A549 (cell line): ENCODE measurements at regions not wholly inside any gene's neighbourhood (a gene's known extent, or its start where the extent isn't known, plus 50 kb on each side); places are given as distances from the start of the nearest gene placed in this dataset.

Experiments used
- ATAC-seq, 2 experiments: fragments of 200-7000 bp in 1 of 2; fragments of >200 bp in 1 of 2; cut with Nextera tagmentation in 1 of 2; cut with Tn5 transposase in 1 of 2; 3 replicates each; pipeline versions ENCODE4 v1.8.0 to v1.9.1; 2018 to 2020; ENCODE audit warnings: mild to moderate bottlenecking in 1 of 2, moderate library complexity in 1 of 2
- CTCF ChIA-PET: fragments of 300-600 bp; sonication (Branson Sonifier 250); formaldehyde crosslinking; extraction: SDS; loops from one replicate; lab custom pipeline; 2021; ENCODE audit warnings: antibody characterized with exemption, inconsistent platforms; lab: Yijun Ruan, JAX
- POLR2A ChIA-PET: fragments of 350-600 bp; formaldehyde crosslinking; extraction: SDS; loops from one replicate; lab custom pipeline; 2021; ENCODE audit warnings: antibody characterized with exemption, inconsistent platforms; lab: Yijun Ruan, JAX
- DNase-seq, 2 experiments: peaks; one replicate each; pipeline versions ENCODE4 v3.0.0 to v3.0.0-alpha.2; 2011 to 2016; ENCODE audit warnings: low read depth in 1 of 2, low spot score in 1 of 2
- FAIRE-seq: peaks from 2 replicates; lab custom pipeline; 2011; peaks lifted over from hg19 to GRCh38; lab: Jason Lieb, UNC
- H3K27ac ChIP-seq, 2 experiments: fragments of >200 bp; sonication (Bioruptor Twin); formaldehyde crosslinking; 3 replicates each; pipeline ENCODE4 v1.5.1; 2016 to 2017
- H3K4me1 ChIP-seq: fragments of >200 bp; sonication (Bioruptor Twin); formaldehyde crosslinking; 3 replicates; pipeline ENCODE4 v1.6.1; 2016
- H3K4me2 ChIP-seq: fragments of >200 bp; sonication (Bioruptor Twin); formaldehyde crosslinking; 3 replicates; pipeline ENCODE4 v1.6.1; 2016
- H3K4me3 ChIP-seq: fragments of >200 bp; sonication (Bioruptor Twin); formaldehyde crosslinking; 3 replicates; pipeline ENCODE4 v1.5.1; 2016
- H3K9me3 ChIP-seq: fragments of >200 bp; sonication (Bioruptor Twin); formaldehyde crosslinking; 3 replicates; pipeline ENCODE4 v1.6.1; 2016
- ATOH8 ChIP-seq: fragments of 250-450 bp; sonication (Bioruptor Pico); IDR thresholded peaks from 2 replicates; pipeline ENCODE4 v1.5.0; 2020; ENCODE audit warnings: low read depth, mild to moderate bottlenecking, moderate library complexity
- BCL3 ChIP-seq: fragments of >200 bp; sonication (Bioruptor Twin); formaldehyde crosslinking; IDR thresholded peaks from 3 replicates; pipeline ENCODE4 v1.6.1; 2016
- BHLHE40 ChIP-seq: IDR thresholded peaks from 2 replicates; pipeline ENCODE4 v1.6.1; 2012; ENCODE audit warnings: low read depth, low read length, inconsistent platforms
- CHD4 ChIP-seq: fragments of 200-600 bp; sonication (generic); IDR thresholded peaks from 2 replicates; pipeline ENCODE4 v1.6.1; 2016; ENCODE audit warnings: antibody characterized with exemption, mild to moderate bottlenecking, borderline replicate concordance
- EHF ChIP-seq: fragments of 250-450 bp; sonication (Bioruptor Pico); IDR thresholded peaks from 2 replicates; pipeline ENCODE4 v1.5.0; 2020; ENCODE audit warnings: mild to moderate bottlenecking
- EHMT2 ChIP-seq: fragments of 200-600 bp; sonication (generic); IDR thresholded peaks from 2 replicates; pipeline ENCODE4 v1.6.1; 2016; ENCODE audit warnings: antibody characterized with exemption, low read depth, mild to moderate bottlenecking, moderate library complexity
- ESRRA ChIP-seq: fragments of 150-350 bp; IDR thresholded peaks from 2 replicates; pipeline ENCODE4 v1.6.1; 2014; ENCODE audit warnings: mild to moderate bottlenecking, low read length, borderline replicate concordance
- FOSB ChIP-seq: fragments of 250-450 bp; sonication (Bioruptor Pico); IDR thresholded peaks from 2 replicates; pipeline ENCODE4 v1.5.0; 2020; ENCODE audit warnings: mild to moderate bottlenecking, moderate library complexity
- FOSL2 ChIP-seq, 2 experiments: fragments of 450-650 bp in 1 of 2; fragments of >200 bp in 1 of 2; sonication (Bioruptor Twin) in 1 of 2; formaldehyde crosslinking; IDR thresholded peaks; 2 replicates each; pipeline versions ENCODE4 v1.5.0 to v1.6.1; 2016 to 2020; ENCODE audit warnings: mild to moderate bottlenecking in 1 of 2, moderate library complexity in 1 of 2
- GATA3 ChIP-seq: IDR thresholded peaks from 2 replicates; pipeline ENCODE4 v1.6.1; 2012; ENCODE audit warnings: borderline replicate concordance
- HDAC2 ChIP-seq: fragments of 200-600 bp; sonication (generic); IDR thresholded peaks from 2 replicates; pipeline ENCODE4 v1.6.1; 2016
- HES2 ChIP-seq: fragments of >200 bp; sonication (Bioruptor Twin); formaldehyde crosslinking; IDR thresholded peaks from 2 replicates; pipeline ENCODE4 v1.6.1; 2016
- HEYL ChIP-seq: fragments of 250-450 bp; sonication (Bioruptor Pico); IDR thresholded peaks from 2 replicates; pipeline ENCODE4 v1.8.0; 2021; ENCODE audit warnings: mild to moderate bottlenecking, moderate library complexity
- HOXB5 ChIP-seq: fragments of 250-450 bp; sonication (Bioruptor Pico); IDR thresholded peaks from 2 replicates; pipeline ENCODE4 v1.5.0; 2020; ENCODE audit warnings: mild to moderate bottlenecking, moderate library complexity
- MYC ChIP-seq: IDR thresholded peaks from 2 replicates; pipeline ENCODE4 v1.6.1; 2012; ENCODE audit warnings: mild to moderate bottlenecking, inconsistent platforms, low read length, improper control_type of control experiment, borderline replicate concordance
- PHF8 ChIP-seq: fragments of 200-600 bp; sonication (generic); IDR thresholded peaks from 2 replicates; pipeline ENCODE4 v1.6.1; 2016; ENCODE audit warnings: low read depth, mild to moderate bottlenecking, antibody characterized with exemption, moderate library complexity, borderline replicate concordance
- POLR2A ChIP-seq: IDR thresholded peaks from 2 replicates; pipeline ENCODE4 v1.6.1; 2012; ENCODE audit warnings: mild to moderate bottlenecking, low read length
- RCOR1 ChIP-seq: fragments of 150-350 bp; IDR thresholded peaks from 2 replicates; pipeline ENCODE4 v1.6.1; 2014; ENCODE audit warnings: antibody characterized with exemption, low read length, low read depth
- RFX5 ChIP-seq: fragments of 450-650 bp; IDR thresholded peaks from 2 replicates; pipeline ENCODE4 v1.7.1; 2014; ENCODE audit warnings: antibody characterized with exemption, mild to moderate bottlenecking, moderate library complexity
- TP53 ChIP-seq: fragments of 250-450 bp; sonication (Bioruptor Pico); IDR thresholded peaks from 2 replicates; pipeline ENCODE4 v1.5.0; 2021; ENCODE audit warnings: mild to moderate bottlenecking, moderate library complexity
- USF2 ChIP-seq: fragments of 450-650 bp; IDR thresholded peaks from 2 replicates; pipeline ENCODE4 v1.6.1; 2014; ENCODE audit warnings: antibody characterized with exemption
- ZC3H11A ChIP-seq: fragments of 450-650 bp; IDR thresholded peaks from 2 replicates; pipeline ENCODE4 v1.6.1; 2014; ENCODE audit warnings: antibody characterized with exemption, mild to moderate bottlenecking
- ZFP36 ChIP-seq: fragments of 450-650 bp; IDR thresholded peaks from 2 replicates; pipeline ENCODE4 v1.6.1; 2014; ENCODE audit warnings: borderline replicate concordance; ENCODE audit not compliant: partially characterized antibody
- ZSCAN20 ChIP-seq: fragments of 250-450 bp; sonication (Bioruptor Pico); IDR thresholded peaks from 2 replicates; pipeline ENCODE4 v1.8.0; 2022; ENCODE audit warnings: mild to moderate bottlenecking, moderate library complexity
- WGBS: methylation state at CpG from one replicate; pipeline ENCODE4 v1.1.6; 2017; ENCODE audit errors: missing lambda C conversion rate; 5-methylcytosine and 5-hydroxymethylcytosine counted together
- TF ChIP-seq, protein P1 (sequence below): fragments of 150-350 bp; IDR thresholded peaks from 2 replicates; pipeline ENCODE4 v1.6.1; 2014; ENCODE audit warnings: low read depth, mild to moderate bottlenecking, low read length

- H3K27ac ChIP-seq, result peak overlapping the region; percentile 80 to 81
- no peak for TF ChIP-seq GATA3
- TF ChIP-seq HES2, result no peak
- TF ChIP-seq TP53 (CRISPR knock-in tag), result no peak
- no peak for TF ChIP-seq POLR2A
- TF ChIP-seq ATOH8 (CRISPR knock-in tag), result no peak
- TF ChIP-seq, protein P1, sequence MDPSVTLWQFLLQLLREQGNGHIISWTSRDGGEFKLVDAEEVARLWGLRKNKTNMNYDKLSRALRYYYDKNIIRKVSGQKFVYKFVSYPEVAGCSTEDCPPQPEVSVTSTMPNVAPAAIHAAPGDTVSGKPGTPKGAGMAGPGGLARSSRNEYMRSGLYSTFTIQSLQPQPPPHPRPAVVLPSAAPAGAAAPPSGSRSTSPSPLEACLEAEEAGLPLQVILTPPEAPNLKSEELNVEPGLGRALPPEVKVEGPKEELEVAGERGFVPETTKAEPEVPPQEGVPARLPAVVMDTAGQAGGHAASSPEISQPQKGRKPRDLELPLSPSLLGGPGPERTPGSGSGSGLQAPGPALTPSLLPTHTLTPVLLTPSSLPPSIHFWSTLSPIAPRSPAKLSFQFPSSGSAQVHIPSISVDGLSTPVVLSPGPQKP, result no peak
- TF ChIP-seq FOSL2 (IDR thresholded peaks at IDR 0.05), result no peak
- TF ChIP-seq FOSL2 (CRISPR knock-in tag; IDR thresholded peaks at IDR 0.05), result no peak
- TF ChIP-seq FOSB, result no peak
- no peak for TF ChIP-seq RFX5
- TF ChIP-seq HEYL (CRISPR knock-in tag), result no peak
- TF ChIP-seq MYC, result no peak
- no peak for TF ChIP-seq PHF8
- TF ChIP-seq HDAC2, result no peak
- no peak for TF ChIP-seq USF2
- TF ChIP-seq BCL3, result no peak
- no peak for TF ChIP-seq BHLHE40
- no peak for TF ChIP-seq CHD4
- TF ChIP-seq ZSCAN20 (CRISPR knock-in tag), result no peak
- TF ChIP-seq RCOR1, result no peak
- TF ChIP-seq, all 56 proteins: peak for 0
- 83% methylated on average over 5 of the region's 5 CpGs for WGBS
- DNase-seq (no peak), ATAC-seq (0 out of 6 replicates have a peak, but pooled peaks of 1 of the 2 experiments have one; percentile 26), FAIRE-seq (peak; percentile 13)
- Histone ChIP-seq H3K9me3 (no peaks in the 10 kb centered on the region), H3K4me3 (no peak overlapping the region), H3K4me1 (peaks cover 41% of the 10 kb centered on the region), H3K4me2 (peak overlapping the region; percentile 55)
- CTCF ChIA-PET, result interaction anchor here (0.8 to 1.7 kb wide), 4 partner anchors 19 to 181 kb away, joined by 3 to 5 read pairs (median 3); no protein-coding TSS in a partner anchor
- POLR2A ChIA-PET, result interaction anchor here (1.0 to 1.7 kb wide), 7 partner anchors 33 to 396 kb away, joined by 3 to 10 read pairs (median 5); no protein-coding TSS in a partner anchor
These were observed 200.8 kb upstream of the NEBL start for GRCh38 chr10:21097926-21098355.

DNA sequence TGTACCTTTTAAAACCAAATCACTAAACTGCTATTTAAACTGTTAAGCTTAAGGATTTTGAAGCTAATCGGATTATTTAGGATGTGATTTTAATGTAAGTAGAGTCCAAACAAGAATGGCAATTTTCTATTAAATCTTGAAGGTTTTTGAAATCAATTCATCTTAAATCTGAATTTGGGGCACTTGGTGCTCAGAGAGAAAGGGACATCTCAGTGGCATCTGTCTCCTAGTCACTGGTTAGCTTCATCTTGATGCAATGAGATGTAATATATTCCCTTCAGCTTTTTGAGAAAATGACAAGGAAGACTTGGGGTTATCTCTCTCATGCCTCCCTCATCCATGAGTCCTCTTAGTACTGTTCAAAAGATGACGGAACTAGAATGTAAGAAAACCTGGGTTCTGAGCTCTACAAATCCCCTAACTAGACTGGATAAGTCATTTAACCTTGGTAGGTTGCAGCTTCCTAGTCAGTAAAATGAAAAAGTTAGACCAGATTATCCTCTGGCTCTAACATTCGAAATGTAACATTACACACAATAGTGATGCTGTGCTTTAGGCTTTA is 198.5 kb upstream of the NEBL start:
- ChIA-PET CTCF (interaction anchor here (1.0 to 1.2 kb wide), 3 partner anchors 9 to 18 kb away, joined by 3 read pairs; no protein-coding TSS in a partner anchor), POLR2A (no interaction called here)
- TF ChIP-seq HOXB5 (no peak), ESRRA (no peak), ZC3H11A (no peak), EHF (CRISPR knock-in tag) (no peak), TP53 (CRISPR knock-in tag) (no peak), ZFP36 (no peak), BHLHE40 (no peak), FOSL2 (IDR thresholded peaks at IDR 0.05) (no peak), FOSL2 (CRISPR knock-in tag; IDR thresholded peaks at IDR 0.05) (no peak), CHD4 (no peak), EHMT2 (no peak)
- Histone ChIP-seq H3K9me3 (no peaks in the 10 kb centered on the region), H3K4me3 (no peak overlapping the region), H3K4me2 (no peak overlapping the region), H3K4me1 (peaks cover 44% of the 10 kb centered on the region), H3K27ac (peak overlapping the region; percentile 80 to 81; a peak in 4 of 6 replicates)
- WGBS, result 92% methylated on average over 3 of the region's 3 CpGs
- peak; percentile 61 for FAIRE-seq
- no peak for DNase-seq
- no peak for ATAC-seq
